Cardiac fibroblast (primary cell): ENCODE measurements at regions not wholly inside any gene's neighbourhood (a gene's known extent, or its start where the extent isn't known, plus 50 kb on each side); places are given as distances from the start of the nearest gene placed in this dataset.

ENCODE experiments used
- DNase-seq, 2 donors: peaks; one replicate each; pipeline versions ENCODE4 v3.0.0 to v3.0.0-alpha.2; 2010; ENCODE audit warnings: low read depth in 2 of 2
- H3K4me3 ChIP-seq, 2 donors: replicated peaks in 1 of 2; 1 replicate in 1 of 2; 2 replicates in 1 of 2; pipeline ENCODE4 v1.5.1; 2011; ENCODE audit warnings: low read depth in 2 of 2, low read length in 2 of 2, mild to moderate bottlenecking in 2 of 2, moderate library complexity in 1 of 2
- TF ChIP-seq, protein P1 (sequence below): IDR thresholded peaks from one replicate; pipeline ENCODE4 v1.5.1; 2011; ENCODE audit warnings: low read depth, mild to moderate bottlenecking, low read length, inconsistent platforms

DNA sequence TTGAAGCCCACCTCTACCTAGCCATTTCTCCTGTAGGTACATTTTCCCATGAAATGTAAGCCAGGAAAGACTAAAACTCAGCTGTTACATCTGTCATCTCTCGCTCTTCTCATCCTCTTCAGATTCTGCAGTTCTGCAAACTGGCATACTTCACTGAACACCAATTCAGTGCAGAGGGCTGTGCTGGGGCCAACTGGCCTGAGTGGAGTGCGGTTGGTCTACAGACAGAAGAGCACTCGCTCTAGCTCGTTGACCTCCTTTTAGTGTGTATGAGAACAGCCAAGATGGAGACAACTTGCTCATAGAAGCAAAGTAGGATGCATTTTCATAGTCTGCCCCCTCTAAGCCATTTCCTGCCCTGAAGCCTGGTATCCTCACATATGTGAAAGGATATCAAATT is 862.6 kb downstream of the BCL11A start:
- H3K4me3 ChIP-seq, result no peak overlapping the region
- TF ChIP-seq, protein P1, sequence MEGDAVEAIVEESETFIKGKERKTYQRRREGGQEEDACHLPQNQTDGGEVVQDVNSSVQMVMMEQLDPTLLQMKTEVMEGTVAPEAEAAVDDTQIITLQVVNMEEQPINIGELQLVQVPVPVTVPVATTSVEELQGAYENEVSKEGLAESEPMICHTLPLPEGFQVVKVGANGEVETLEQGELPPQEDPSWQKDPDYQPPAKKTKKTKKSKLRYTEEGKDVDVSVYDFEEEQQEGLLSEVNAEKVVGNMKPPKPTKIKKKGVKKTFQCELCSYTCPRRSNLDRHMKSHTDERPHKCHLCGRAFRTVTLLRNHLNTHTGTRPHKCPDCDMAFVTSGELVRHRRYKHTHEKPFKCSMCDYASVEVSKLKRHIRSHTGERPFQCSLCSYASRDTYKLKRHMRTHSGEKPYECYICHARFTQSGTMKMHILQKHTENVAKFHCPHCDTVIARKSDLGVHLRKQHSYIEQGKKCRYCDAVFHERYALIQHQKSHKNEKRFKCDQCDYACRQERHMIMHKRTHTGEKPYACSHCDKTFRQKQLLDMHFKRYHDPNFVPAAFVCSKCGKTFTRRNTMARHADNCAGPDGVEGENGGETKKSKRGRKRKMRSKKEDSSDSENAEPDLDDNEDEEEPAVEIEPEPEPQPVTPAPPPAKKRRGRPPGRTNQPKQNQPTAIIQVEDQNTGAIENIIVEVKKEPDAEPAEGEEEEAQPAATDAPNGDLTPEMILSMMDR, result no peak
- no peak for DNase-seq

- TF ChIP-seq, protein P1, result no peak
- H3K4me3 ChIP-seq, result no peak overlapping the region
- DNase-seq, result no peak
These were observed 868.7 kb downstream of the BCL11A start for GRCh38 chr2:59684771-59685166.

DNA sequence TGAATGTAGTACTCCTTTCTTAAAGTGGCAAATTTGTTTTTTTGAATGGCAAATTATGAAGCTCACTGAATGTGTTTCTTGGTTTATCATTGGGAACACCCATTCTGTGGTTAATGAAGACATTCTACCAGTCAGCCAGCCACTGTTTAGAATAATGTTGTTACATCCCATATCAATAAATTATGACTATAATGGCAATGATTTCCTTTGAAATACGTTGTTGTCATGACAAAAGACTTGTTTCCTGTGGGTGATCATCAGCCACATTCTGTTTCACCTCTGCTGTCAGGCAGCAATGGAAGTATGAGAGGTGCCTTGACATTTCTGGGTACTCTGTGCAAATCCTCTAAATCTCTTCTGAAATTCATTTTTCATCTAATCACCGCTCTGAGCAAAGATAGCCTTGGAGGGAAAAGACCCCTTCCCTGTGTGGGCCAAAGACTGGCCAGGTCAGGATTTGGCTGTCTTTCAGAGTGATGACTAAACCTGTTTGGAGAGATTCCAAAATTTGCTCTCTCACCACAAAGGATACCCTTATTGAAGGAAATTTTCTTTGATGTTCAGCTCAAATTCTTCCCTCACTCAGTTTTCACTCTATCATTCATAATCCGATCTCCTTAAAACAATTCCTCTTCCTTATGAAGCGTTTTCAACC is 869.2 kb downstream of the BCL11A start:
- DNase-seq, result no peak
- H3K4me3 ChIP-seq, result no peak overlapping the region
- TF ChIP-seq, protein P1, result no peak

DNA sequence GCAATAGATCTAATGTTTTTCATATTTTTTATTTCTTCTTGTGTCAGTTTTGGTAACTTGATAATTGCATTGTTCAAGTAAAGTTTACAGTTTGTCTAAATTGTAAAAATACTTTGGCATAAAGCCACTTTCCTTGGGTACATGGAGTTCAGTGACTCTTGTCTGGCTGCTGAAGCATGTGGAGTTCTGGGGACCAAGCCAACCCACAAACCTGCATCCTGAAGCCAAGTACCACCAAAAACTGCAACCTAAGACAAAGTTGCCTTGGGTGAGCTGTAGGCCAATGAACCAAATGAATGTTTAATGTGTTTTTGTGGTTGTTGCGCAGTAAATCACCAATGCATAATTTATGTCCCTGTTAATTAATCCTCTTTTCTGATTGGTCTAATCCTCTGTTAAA is 872.6 kb downstream of the BCL11A start:
- DNase-seq, result no peak
- H3K4me3 ChIP-seq, result no peak overlapping the region
- TF ChIP-seq, protein P1, result no peak

GRCh38 chr2:59677158-59677557 is 876.3 kb downstream of the BCL11A start:
- DNase-seq, result no peak
- H3K4me3 ChIP-seq, result no peak overlapping the region
- TF ChIP-seq, protein P1, result no peak

DNA sequence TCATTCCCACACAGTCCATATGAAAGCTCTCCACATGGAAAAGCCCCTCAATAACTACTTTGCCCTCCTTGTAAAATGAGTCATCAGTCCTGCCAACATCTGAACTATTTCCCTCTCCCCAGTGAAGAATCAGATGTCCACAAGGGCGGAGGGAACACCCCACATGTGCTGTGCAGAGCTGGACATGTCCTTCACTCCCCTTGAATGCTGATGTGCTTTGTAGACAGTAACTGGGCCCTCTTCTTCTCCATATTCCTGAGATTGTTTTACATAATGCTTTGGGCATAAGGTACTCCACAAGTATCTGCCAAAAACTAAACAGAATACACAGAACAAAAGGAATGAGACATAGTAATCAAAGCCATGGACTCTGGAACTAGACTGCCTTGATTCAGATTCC is 879.4 kb downstream of the BCL11A start:
- DNase-seq, result no peak
- TF ChIP-seq, protein P1, result no peak
- H3K4me3 ChIP-seq, result no peak overlapping the region

DNA sequence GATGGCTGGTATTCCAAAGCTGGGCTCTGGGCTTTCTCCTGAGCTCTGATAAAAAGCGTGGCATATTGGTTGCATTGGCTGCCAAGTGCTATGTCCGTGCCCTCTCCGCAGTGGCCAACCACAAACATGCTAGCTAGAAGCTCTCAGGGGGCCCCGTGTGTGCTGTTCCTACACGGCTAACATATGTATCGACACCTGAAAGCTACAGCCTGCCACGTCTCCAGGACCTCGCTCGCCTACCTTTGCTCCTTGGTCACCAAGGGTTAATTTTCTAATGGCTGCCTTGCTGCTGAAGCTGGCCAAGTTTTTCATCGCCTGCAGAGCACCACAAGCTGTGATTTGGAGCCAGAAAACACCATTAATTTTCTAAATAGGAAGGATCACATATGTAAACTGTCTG is 888.4 kb downstream of the BCL11A start:
- H3K4me3 ChIP-seq, result no peak overlapping the region
- TF ChIP-seq, protein P1, result no peak
- DNase-seq, result no peak
